ENCODE measurements at regions not wholly inside any gene's neighbourhood (a gene's known extent, or its start where the extent isn't known, plus 50 kb on each side); places are given as distances from the start of the nearest gene placed in this dataset.
"Not testable (repeated sequence)": the region's sequence is repeated elsewhere in the genome, so short reads cannot be mapped to it uniquely, and the experiment has no call there.

DNA sequence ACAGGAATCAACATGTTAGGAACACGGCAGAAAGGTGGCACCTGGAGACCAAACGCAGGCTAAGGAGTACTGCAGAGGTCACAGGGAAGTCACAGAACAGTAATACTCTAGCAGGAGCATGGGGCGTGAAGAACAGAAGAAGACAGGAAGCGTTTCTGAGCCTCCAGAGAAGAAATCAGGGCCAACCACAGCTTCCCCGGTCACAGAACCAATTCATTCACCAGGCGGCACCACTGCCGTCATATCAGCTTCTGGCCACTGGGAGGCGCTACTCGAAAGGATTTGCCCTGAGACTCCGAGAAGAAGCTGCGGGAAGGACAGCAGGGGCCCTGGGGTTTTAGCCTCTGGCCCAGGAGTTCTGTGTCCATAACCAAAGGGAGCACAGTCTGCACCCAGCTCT lies 78.0 kb upstream of the DRD5 start:
- no peak for DNase-seq (ENCODE audit: extremely low spot score, unreplicated experiment)
- no peaks in the 10 kb centered on the region for H3K9me3 Mint-ChIP-seq (ENCODE audit: unreplicated experiment)
- no peak overlapping the region for H3K4me3 Mint-ChIP-seq (ENCODE audit: unreplicated experiment)
- peaks cover 2% of the 10 kb centered on the region for H3K27me3 Mint-ChIP-seq (ENCODE audit: unreplicated experiment)
- no peaks in the 10 kb centered on the region for H3K4me1 Mint-ChIP-seq (ENCODE audit: unreplicated experiment)
- TF ChIP-seq CTCF (IDR thresholded peaks at IDR 0.05), result peak; percentile 41
- H3K27ac Mint-ChIP-seq (ENCODE audit: unreplicated experiment), result no peak overlapping the region
- no peaks in the 10 kb centered on the region for H3K36me3 Mint-ChIP-seq (ENCODE audit: unreplicated experiment)

DNA sequence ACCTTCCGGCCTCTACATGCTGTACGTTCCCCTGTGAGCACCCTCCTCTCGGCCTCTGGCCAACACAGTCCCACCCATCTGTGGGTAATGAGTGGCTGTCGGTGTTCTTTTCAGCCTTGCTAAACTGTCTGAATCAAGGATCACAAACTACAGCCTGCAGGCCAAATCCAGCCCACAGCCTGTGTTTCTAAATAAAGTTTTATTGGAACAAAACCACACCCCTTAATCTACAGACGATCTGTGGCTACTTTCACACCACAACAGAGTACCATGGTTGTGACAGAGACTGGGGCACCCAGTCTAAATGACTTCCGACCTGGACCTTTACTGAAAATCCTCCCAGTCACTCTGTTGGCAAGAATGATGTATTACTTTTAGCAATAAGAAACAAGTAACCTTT lies 77.3 kb upstream of the DRD5 start:
- H3K27ac Mint-ChIP-seq (ENCODE audit: unreplicated experiment); H3K27me3 Mint-ChIP-seq (ENCODE audit: unreplicated experiment); H3K36me3 Mint-ChIP-seq (ENCODE audit: unreplicated experiment); DNase-seq (ENCODE audit: extremely low spot score, unreplicated experiment); H3K4me1 Mint-ChIP-seq (ENCODE audit: unreplicated experiment); H3K4me3 Mint-ChIP-seq (ENCODE audit: unreplicated experiment); H3K9me3 Mint-ChIP-seq (ENCODE audit: unreplicated experiment): not testable (repeated sequence)

GRCh38 chr4:9704551-9705332 lies 76.7 kb upstream of the DRD5 start:
- H3K36me3 Mint-ChIP-seq (ENCODE audit: unreplicated experiment), result no peaks in the 10 kb centered on the region
- TF ChIP-seq CTCF (IDR thresholded peaks at IDR 0.05), result no peak
- peaks cover 2% of the 10 kb centered on the region for H3K27me3 Mint-ChIP-seq (ENCODE audit: unreplicated experiment)
- no peaks in the 10 kb centered on the region for H3K4me1 Mint-ChIP-seq (ENCODE audit: unreplicated experiment)
- DNase-seq (ENCODE audit: extremely low spot score, unreplicated experiment), result no peak
- no peaks in the 10 kb centered on the region for H3K9me3 Mint-ChIP-seq (ENCODE audit: unreplicated experiment)
- H3K4me3 Mint-ChIP-seq (ENCODE audit: unreplicated experiment), result no peak overlapping the region
- no peak overlapping the region for H3K27ac Mint-ChIP-seq (ENCODE audit: unreplicated experiment)

GRCh38 chr4:9707281-9707680 lies 74.2 kb upstream of the DRD5 start:
- H3K27ac Mint-ChIP-seq (ENCODE audit: unreplicated experiment); DNase-seq (ENCODE audit: extremely low spot score, unreplicated experiment); H3K9me3 Mint-ChIP-seq (ENCODE audit: unreplicated experiment): not testable (repeated sequence)

DNA sequence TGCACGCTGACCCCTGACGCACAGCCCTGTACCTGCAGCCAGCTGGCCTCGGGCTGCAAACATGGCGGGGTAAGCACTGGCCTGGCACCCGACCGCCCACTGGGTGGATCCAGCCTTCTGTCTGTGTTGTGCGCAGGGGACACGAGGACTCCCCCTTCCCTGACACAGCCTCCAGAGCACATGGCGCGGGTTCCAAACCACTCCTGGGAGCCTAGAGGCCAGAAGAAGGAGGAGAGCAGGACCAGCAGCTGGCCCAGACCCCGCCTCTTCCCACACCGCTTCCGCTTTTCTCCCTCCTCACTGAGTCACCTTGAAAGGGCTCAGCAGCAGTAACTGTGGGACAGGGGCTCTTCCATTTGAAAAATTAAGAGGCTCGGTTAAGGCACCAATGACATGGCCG lies 73.5 kb upstream of the DRD5 start:
- not testable (repeated sequence) for H3K27ac Mint-ChIP-seq (ENCODE audit: unreplicated experiment)

More at GRCh38 chr4:9707281-9707680, 74.2 kb upstream of the DRD5 start:
- H3K4me3 Mint-ChIP-seq (ENCODE audit: unreplicated experiment); H3K36me3 Mint-ChIP-seq (ENCODE audit: unreplicated experiment); H3K27me3 Mint-ChIP-seq (ENCODE audit: unreplicated experiment); H3K4me1 Mint-ChIP-seq (ENCODE audit: unreplicated experiment): not testable (repeated sequence)

DNA sequence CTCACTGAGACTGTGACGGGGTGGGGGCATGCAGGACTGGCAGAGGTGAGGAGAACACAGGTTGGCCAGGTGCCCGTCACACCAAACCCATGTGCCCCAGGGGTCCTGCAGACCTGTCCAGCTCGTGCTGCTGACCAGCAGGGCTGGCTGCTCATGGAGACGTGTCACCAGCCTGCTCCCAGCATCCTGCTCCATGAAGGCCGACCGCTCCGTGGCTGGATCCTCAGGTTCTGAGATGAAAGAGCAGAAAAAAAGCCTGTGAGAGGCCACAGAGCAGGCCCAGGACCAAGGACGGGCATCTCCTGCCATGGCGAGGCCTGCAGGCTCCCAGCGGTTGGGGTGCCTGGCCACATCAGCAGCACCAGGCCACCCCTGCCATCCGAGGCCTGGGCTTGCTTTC lies 71.7 kb upstream of the DRD5 start:
- H3K4me3 Mint-ChIP-seq (ENCODE audit: unreplicated experiment), result no peak overlapping the region
- peaks cover 6% of the 10 kb centered on the region for H3K9me3 Mint-ChIP-seq (ENCODE audit: unreplicated experiment)
- no peaks in the 10 kb centered on the region for H3K36me3 Mint-ChIP-seq (ENCODE audit: unreplicated experiment)

More for the DNA sequence above, 73.5 kb upstream of the DRD5 start:
- not testable (repeated sequence) for H3K4me3 Mint-ChIP-seq (ENCODE audit: unreplicated experiment); H3K4me1 Mint-ChIP-seq (ENCODE audit: unreplicated experiment); H3K36me3 Mint-ChIP-seq (ENCODE audit: unreplicated experiment); DNase-seq (ENCODE audit: extremely low spot score, unreplicated experiment); H3K9me3 Mint-ChIP-seq (ENCODE audit: unreplicated experiment); H3K27me3 Mint-ChIP-seq (ENCODE audit: unreplicated experiment)

GRCh38 chr4:9715271-9715670 lies 66.2 kb upstream of the DRD5 start:
- not testable (repeated sequence) for H3K4me3 Mint-ChIP-seq (ENCODE audit: unreplicated experiment); H3K36me3 Mint-ChIP-seq (ENCODE audit: unreplicated experiment); H3K4me1 Mint-ChIP-seq (ENCODE audit: unreplicated experiment); H3K27me3 Mint-ChIP-seq (ENCODE audit: unreplicated experiment); H3K9me3 Mint-ChIP-seq (ENCODE audit: unreplicated experiment); DNase-seq (ENCODE audit: extremely low spot score, unreplicated experiment); H3K27ac Mint-ChIP-seq (ENCODE audit: unreplicated experiment)

More for the DNA sequence above, 71.7 kb upstream of the DRD5 start:
- DNase-seq (ENCODE audit: extremely low spot score, unreplicated experiment), result no peak
- no peak for TF ChIP-seq CTCF (IDR thresholded peaks at IDR 0.05)
- H3K4me1 Mint-ChIP-seq (ENCODE audit: unreplicated experiment), result no peaks in the 10 kb centered on the region
- H3K27ac Mint-ChIP-seq (ENCODE audit: unreplicated experiment), result no peak overlapping the region
- H3K27me3 Mint-ChIP-seq (ENCODE audit: unreplicated experiment), result no peaks in the 10 kb centered on the region

Data from osteocyte (in vitro differentiated cells).